ENCODE measurements at regions not wholly inside any gene's neighbourhood (a gene's known extent, or its start where the extent isn't known, plus 50 kb on each side); places are given as distances from the start of the nearest gene placed in this dataset.

GRCh38 chr10:130808243-130808642 lies 503.3 kb downstream of the TCERG1L start:
- ChIA-PET CTCF (interaction anchor here (0.7 kb wide), 1 partner anchor 1386 kb away, joined by 3 read pairs; no protein-coding TSS in a partner anchor), POLR2A (no interaction called here)
- no peak overlapping the region for H3K4me3 Mint-ChIP-seq (ENCODE audit: unreplicated experiment)
- H3K36me3 Mint-ChIP-seq (ENCODE audit: insufficient read depth, unreplicated experiment): no peaks in the 10 kb centered on the region
- H3K4me1 Mint-ChIP-seq (ENCODE audit: insufficient read depth, unreplicated experiment): no peaks in the 10 kb centered on the region
- H3K27me3 Mint-ChIP-seq (ENCODE audit: insufficient read depth, unreplicated experiment): no peaks in the 10 kb centered on the region
- no TSS peak for BruUV-seq (replicated peaks)
- H3K27ac Mint-ChIP-seq (ENCODE audit: low read depth, unreplicated experiment): no peak overlapping the region
- peaks cover 25% of the 10 kb centered on the region for H3K9me3 Mint-ChIP-seq (ENCODE audit: unreplicated experiment)
- TF ChIP-seq, protein P1, sequence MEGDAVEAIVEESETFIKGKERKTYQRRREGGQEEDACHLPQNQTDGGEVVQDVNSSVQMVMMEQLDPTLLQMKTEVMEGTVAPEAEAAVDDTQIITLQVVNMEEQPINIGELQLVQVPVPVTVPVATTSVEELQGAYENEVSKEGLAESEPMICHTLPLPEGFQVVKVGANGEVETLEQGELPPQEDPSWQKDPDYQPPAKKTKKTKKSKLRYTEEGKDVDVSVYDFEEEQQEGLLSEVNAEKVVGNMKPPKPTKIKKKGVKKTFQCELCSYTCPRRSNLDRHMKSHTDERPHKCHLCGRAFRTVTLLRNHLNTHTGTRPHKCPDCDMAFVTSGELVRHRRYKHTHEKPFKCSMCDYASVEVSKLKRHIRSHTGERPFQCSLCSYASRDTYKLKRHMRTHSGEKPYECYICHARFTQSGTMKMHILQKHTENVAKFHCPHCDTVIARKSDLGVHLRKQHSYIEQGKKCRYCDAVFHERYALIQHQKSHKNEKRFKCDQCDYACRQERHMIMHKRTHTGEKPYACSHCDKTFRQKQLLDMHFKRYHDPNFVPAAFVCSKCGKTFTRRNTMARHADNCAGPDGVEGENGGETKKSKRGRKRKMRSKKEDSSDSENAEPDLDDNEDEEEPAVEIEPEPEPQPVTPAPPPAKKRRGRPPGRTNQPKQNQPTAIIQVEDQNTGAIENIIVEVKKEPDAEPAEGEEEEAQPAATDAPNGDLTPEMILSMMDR (IDR thresholded peaks at IDR 0.05; ENCODE audit: unreplicated experiment): no peak
- no peak for DNase-seq (ENCODE audit: unreplicated experiment)
- intact Hi-C loops (cut with micrococcal nuclease): no loop called here

GRCh38 chr10:130808686-130809085 lies 502.8 kb downstream of the TCERG1L start:
- intact Hi-C loops (cut with micrococcal nuclease): no loop called here
- Mint-ChIP-seq H3K27me3 (ENCODE audit: insufficient read depth, unreplicated experiment) (no peaks in the 10 kb centered on the region), H3K4me1 (ENCODE audit: insufficient read depth, unreplicated experiment) (no peaks in the 10 kb centered on the region), H3K9me3 (ENCODE audit: unreplicated experiment) (peaks cover 29% of the 10 kb centered on the region), H3K36me3 (ENCODE audit: insufficient read depth, unreplicated experiment) (no peaks in the 10 kb centered on the region), H3K27ac (ENCODE audit: low read depth, unreplicated experiment) (no peak overlapping the region), H3K4me3 (ENCODE audit: unreplicated experiment) (no peak overlapping the region)
- CTCF ChIA-PET: no interaction called here
- no peak for DNase-seq (ENCODE audit: unreplicated experiment)
- no TSS peak for BruUV-seq (replicated peaks)
- POLR2A ChIA-PET: no interaction called here
- TF ChIP-seq, protein P1 (IDR thresholded peaks at IDR 0.05; ENCODE audit: unreplicated experiment): no peak

GRCh38 chr10:130809181-130809580 lies 502.3 kb downstream of the TCERG1L start:
- no peak overlapping the region for H3K27ac Mint-ChIP-seq (ENCODE audit: low read depth, unreplicated experiment)
- H3K36me3 Mint-ChIP-seq (ENCODE audit: insufficient read depth, unreplicated experiment): no peaks in the 10 kb centered on the region
- no peaks in the 10 kb centered on the region for H3K4me1 Mint-ChIP-seq (ENCODE audit: insufficient read depth, unreplicated experiment)
- TF ChIP-seq, protein P1 (IDR thresholded peaks at IDR 0.05; ENCODE audit: unreplicated experiment): no peak
- no TSS peak for BruUV-seq (replicated peaks)
- ChIA-PET POLR2A (no interaction called here), CTCF (no interaction called here)
- DNase-seq (ENCODE audit: unreplicated experiment): no peak
- no peak overlapping the region for H3K4me3 Mint-ChIP-seq (ENCODE audit: unreplicated experiment)
- intact Hi-C loops (cut with micrococcal nuclease): no loop called here
- H3K9me3 Mint-ChIP-seq (ENCODE audit: unreplicated experiment): peaks cover 25% of the 10 kb centered on the region
- H3K27me3 Mint-ChIP-seq (ENCODE audit: insufficient read depth, unreplicated experiment): no peaks in the 10 kb centered on the region

DNA sequence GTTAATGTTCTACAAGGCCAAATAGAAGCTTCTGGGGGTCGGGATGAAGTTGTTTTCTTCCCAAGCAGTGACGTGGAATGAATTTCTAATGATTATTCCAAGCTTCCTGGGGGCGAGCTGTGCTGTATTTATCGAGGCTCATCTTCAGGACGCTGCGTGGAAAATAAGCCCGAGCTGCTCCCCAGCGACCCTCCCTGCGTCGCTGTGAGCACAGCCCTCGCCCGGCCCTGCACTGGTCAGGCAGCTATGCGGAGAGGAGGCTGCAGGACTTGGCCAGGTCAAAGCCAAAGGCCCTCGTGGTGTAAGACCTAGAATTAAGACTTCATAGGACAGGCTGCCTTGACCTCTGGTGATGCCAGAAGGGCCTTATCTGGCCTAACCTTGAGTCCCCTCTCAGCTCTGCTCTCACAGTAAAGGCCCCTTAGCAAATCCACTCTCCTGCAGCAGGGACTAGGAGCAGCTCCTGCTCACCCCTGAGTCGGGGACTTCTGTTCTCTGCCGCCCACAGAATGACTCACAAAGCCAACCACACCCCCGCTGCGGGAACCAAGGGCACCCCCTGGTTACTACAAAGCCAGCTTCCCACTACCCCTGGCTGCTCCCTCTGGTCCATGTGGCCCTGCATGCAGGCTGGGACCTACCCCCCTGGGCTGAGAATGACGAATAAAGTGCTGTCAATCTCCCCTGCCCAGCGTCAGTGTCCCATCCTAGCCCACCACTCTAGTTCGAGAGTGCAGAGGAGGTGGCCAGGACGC lies 501.6 kb downstream of the TCERG1L start:
- no TSS peak for BruUV-seq (replicated peaks)
- POLR2A ChIA-PET: no interaction called here
- TF ChIP-seq, protein P1 (IDR thresholded peaks at IDR 0.05; ENCODE audit: unreplicated experiment): no peak
- Mint-ChIP-seq H3K27ac (ENCODE audit: low read depth, unreplicated experiment) (no peak overlapping the region), H3K9me3 (ENCODE audit: unreplicated experiment) (peaks cover 17% of the 10 kb centered on the region), H3K4me3 (ENCODE audit: unreplicated experiment) (no peak overlapping the region), H3K4me1 (ENCODE audit: insufficient read depth, unreplicated experiment) (no peaks in the 10 kb centered on the region), H3K27me3 (ENCODE audit: insufficient read depth, unreplicated experiment) (no peaks in the 10 kb centered on the region), H3K36me3 (ENCODE audit: insufficient read depth, unreplicated experiment) (no peaks in the 10 kb centered on the region)
- DNase-seq (ENCODE audit: unreplicated experiment): no peak
- CTCF ChIA-PET: interaction anchor here (1.0 kb wide), 1 partner anchor 250 kb away, joined by 3 read pairs; no protein-coding TSS in a partner anchor
- intact Hi-C loops (cut with micrococcal nuclease): no loop called here

Measured in MCF 10A (cell line).